Spleen (tissue), 7 donors: ENCODE measurements at regions not wholly inside any gene's neighbourhood (a gene's known extent, or its start where the extent isn't known, plus 50 kb on each side); places are given as distances from the start of the nearest gene placed in this dataset.

Experiments
- POLR2A ChIP-seq, 3 donors: fragments of 450-650 bp; IDR thresholded peaks; one replicate each; pipeline ENCODE4 v1.5.1; 2017; ENCODE audit warnings: antibody characterized with exemption in 3 of 3, mild to moderate bottlenecking in 1 of 3
- POLR2AphosphoS5 ChIP-seq, 3 donors: sonication (generic); formaldehyde crosslinking; IDR thresholded peaks; one replicate each; pipeline ENCODE4 v1.5.1; 2017; ENCODE audit warnings: antibody characterized with exemption in 3 of 3
- TF ChIP-seq, protein P1 (sequence below), 11 experiments: fragments of 200-600 bp in 7 of 11; fragments of 450-650 bp in 4 of 11; sonication (generic) in 4 of 11; IDR thresholded peaks in 8 of 11; conservative IDR thresholded peaks in 3 of 11; 1 replicate in 7 of 11; 2 replicates in 4 of 11; pipeline versions ENCODE4 v1.4.0 to v1.8.0; 2016 to 2021; ENCODE audit warnings: antibody characterized with exemption in 11 of 11, inconsistent platforms in 4 of 11, mild to moderate bottlenecking in 1 of 11
- donor health status: DM: no; HTN: no; CAD: no; lungs with moderate emphysema.
- donor health status: DM: no; HTN: no; CAD: no.
- donor health status: DM: no; HTN: no; CAD: no.

DNA sequence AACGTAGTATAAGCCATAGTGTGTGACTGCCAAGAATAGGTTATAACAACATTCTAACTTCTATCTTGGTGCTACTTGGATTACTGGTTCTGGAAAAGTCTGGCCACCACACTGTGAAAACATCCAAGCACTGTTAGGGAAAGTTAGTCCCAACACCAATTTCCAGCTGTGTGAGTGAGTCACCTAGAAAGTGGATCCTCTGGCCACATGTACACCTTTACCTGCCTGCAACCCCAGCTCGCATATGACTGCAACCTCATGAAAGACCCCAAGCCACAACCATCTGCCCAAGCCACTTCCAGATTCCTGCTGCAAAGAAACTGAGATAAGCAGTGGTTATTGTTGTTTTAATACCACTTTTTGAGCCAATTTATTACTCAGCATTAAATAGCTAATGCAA lies 404.5 kb downstream of the KCTD12 start:
- TF ChIP-seq POLR2A (IDR thresholded peaks at IDR 0.05) (no peak), POLR2AphosphoS5 (IDR thresholded peaks at IDR 0.05) (no peak)
- TF ChIP-seq, protein P1, sequence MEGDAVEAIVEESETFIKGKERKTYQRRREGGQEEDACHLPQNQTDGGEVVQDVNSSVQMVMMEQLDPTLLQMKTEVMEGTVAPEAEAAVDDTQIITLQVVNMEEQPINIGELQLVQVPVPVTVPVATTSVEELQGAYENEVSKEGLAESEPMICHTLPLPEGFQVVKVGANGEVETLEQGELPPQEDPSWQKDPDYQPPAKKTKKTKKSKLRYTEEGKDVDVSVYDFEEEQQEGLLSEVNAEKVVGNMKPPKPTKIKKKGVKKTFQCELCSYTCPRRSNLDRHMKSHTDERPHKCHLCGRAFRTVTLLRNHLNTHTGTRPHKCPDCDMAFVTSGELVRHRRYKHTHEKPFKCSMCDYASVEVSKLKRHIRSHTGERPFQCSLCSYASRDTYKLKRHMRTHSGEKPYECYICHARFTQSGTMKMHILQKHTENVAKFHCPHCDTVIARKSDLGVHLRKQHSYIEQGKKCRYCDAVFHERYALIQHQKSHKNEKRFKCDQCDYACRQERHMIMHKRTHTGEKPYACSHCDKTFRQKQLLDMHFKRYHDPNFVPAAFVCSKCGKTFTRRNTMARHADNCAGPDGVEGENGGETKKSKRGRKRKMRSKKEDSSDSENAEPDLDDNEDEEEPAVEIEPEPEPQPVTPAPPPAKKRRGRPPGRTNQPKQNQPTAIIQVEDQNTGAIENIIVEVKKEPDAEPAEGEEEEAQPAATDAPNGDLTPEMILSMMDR (IDR thresholded peaks at IDR 0.05 in 8 of 11, conservative IDR thresholded peaks at IDR 0.05 in 3 of 11): no peak
